HG03159 (cell line): ENCODE measurements at regions not wholly inside any gene's neighbourhood (a gene's known extent, or its start where the extent isn't known, plus 50 kb on each side); places are given as distances from the start of the nearest gene placed in this dataset.
"Not testable (repeated sequence)": the region's sequence is repeated elsewhere in the genome, so short reads cannot be mapped to it uniquely, and the experiment has no call there.

ENCODE experiments used
- ATAC-seq: cut with Tn5 transposase; IDR thresholded peaks from one replicate; pipeline ENCODE4 v1.9.1; 2021; ENCODE audit warnings: mild to moderate bottlenecking, moderate library complexity; ENCODE audit not compliant: unreplicated experiment

DNA sequence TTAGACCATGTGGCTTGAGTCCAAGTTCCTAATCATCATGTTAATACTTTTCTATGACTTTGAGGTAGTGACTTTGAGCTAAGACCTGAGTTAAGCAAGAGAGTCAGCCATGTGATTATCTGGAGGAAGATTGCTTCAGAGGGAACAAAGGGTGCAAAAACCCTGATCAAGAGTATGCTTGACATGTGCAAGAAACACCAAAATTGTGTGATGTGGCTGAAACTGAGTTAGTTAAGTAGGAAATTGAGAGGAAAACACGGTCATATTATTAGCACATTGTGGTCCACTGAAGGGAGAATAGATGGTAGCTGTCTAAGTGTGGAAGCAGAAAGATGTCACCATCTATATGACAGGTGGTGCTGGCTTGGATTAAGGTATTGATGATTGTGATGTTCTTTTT lies 130.4 kb upstream of the MON1B start:
- no peak for ATAC-seq

DNA sequence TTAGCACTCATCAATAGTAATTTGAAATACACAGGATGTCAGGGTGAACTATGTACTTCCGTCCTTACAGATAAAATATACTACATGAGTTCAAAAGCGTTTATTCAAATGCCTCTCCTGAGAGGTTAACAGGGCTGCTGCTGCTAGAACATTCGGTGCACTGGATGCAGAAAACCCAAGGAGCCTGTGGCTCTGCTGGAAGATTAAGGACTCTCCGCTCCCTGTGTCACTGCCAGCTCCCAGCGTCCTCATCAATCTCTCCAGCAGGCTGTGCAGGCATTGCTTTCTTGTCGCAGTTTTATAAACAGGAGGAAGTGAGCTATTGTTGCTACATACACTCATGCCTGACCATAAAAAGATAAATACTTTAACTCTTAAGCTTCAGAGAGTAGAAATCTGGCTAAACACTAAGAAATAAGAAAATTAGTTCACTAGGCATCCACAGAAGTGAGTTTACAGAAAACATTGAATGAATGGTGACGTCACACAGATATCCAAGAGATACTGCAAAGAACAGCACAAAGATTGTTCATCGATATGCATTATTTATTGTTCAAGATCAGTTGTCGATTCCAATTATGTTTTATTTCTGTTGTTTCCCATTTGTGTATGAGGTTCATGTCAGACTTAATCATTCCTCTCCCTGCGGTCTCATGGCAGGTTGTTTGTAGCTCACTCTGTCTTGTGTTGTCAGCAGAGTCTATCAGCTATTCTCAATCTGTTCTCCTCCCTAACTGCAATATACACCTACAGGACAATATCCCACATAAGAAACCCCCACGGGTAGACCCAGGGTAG lies 127.9 kb upstream of the MON1B start:
- no peak for ATAC-seq

DNA sequence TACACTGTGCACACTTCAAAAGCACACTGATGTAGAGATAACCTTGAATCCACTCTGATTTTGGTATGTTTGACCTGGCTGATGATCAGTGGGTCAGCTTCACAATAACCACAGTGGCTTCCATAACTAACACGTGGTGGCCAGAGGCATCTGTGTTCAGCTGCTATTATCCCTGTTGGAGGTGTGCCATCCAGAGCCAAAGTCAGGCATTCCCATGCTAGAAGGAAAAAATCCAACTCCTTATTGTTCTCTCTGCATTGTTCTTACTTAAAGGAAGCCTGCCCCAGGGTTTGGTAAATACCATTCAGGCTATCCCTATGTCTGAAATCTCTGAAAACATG lies 127.3 kb upstream of the MON1B start:
- no peak for ATAC-seq

DNA sequence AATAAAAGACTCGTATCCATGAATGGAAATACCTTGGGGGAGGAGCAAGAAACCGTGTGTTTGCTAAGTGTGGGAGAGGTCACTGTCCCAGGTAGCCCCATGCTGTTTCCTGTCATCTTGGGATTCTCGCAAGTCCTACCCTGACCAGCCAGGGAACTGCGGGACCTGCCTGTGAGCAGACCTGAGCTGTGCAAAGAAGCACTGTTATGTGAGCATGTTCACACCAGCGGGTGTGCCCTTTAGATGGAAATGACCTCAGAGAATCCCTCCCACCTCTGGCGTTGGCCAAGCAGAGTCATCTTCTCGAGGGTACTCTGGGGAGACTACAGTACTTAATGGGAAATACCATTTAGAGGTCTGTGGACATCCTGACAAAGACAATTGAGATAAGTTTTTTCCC lies 127.0 kb upstream of the MON1B start:
- no peak for ATAC-seq

DNA sequence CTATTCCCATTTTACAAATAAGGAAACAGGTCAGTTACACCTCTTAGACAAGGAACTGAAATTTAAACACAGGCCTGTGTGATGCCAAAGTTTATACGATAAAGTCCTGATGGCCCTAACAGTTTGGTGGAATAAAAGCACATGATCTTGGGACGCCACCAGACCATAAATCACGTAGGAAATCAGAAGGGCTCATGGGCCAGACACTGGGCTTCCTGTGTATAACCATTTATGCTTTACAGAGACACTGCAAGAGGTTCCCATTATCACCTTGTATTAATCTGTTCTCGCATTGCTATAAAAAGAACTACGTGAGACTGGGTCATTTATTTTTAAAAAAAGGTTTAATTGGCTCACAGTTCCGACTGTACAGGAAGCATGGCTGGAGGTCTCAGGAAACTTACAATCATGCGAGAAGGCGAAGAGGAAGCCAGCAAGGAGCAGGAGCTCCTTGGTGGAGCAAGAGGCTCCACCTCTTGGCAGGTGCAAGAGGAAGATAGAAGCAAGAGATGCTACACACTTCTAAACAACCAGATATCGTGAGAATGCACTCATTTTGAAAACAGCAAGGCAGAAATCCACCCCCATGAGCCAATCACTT lies 124.0 kb upstream of the MON1B start:
- no peak for ATAC-seq

DNA sequence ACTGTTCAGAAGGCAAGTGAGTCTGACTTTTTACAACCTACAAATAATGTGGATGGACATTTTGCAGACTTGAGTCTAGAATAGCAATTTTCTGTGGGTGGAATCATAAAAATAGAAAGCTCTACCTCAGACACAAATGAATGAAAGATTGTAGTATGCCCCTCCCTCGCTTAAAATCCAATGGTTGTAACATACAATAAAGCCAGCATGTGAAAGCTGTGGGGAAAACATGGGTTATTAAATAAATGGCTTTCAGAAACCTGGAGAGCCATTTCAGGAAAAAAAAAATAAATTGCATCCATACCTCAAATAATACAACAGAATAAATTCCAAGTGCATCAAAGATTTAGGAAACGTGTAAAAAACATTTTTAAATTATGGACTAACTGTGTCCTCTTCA lies 123.1 kb upstream of the MON1B start:
- no peak for ATAC-seq

DNA sequence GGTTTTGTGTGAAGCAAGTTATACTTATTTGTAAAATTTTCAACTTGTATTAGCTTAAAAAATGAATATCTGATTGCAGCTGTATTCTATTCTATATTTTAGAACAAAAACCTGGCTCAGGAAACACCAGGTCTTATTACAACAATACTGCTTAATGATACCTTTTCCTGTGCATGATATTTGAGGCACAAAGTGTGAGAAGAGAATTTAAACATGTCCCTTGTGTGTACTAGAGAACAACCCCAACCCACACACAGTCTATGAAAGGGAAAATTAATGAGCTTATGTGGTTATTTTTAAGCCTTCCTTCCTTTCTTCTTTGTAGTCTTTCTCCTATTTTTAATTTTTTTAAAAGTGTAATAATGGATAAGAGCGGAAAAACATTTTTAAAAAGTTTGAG lies 122.6 kb upstream of the MON1B start:
- no peak for ATAC-seq

DNA sequence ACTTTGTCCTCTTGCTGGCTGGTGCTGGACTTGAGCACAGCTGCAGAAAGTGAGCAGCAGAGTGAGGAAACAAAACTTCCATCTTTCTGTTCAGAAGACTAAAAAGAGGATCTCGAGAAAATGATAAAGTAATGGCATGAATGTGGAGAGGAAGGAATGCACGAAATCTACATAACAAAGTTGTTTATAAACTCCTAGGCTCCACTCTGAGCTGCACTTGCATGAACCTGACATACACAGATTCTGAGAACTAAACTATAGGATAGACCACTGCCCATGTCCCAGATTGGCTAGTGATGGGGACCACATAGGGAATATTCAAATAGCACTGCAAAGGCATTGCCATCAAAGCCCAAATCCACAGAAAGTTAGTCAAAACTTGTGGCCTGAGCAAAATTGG lies 121.1 kb upstream of the MON1B start:
- ATAC-seq: no peak

DNA sequence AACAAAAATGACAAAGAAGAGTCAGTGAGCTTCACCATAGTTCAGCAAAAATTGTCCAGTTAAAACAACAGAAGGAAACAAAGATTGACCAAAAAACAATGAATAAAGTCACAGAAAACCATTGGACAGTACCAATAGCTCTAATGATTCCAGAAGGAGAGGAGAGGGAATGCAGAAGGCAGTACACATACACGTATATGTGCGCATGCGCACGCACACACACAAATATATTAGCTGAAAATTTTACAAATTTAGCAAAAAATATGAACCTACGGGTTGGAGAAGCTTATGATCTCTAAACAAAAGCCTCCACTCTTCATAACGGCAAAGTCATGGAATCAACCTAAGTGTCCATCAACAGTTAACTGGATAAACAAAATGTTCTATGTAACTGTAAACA lies 120.3 kb upstream of the MON1B start:
- ATAC-seq: no peak

DNA sequence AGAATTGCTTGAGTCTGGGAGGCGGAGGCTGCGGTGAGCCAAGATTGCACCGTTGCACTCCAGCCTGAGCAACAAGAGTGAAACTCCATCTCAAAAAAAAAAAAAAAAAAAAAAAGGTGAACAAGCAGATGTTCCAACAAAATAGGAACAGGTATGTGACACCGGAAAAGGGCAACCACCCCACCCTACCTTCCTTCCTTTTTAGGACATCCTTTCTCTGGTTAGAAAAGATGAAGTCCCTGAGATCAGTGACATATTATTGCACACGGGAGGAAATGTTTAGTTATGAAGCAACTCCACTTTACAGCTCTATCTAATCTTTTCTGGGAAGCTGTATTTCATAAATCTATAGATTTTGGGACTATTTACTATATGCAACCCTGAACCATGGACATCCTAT lies 114.2 kb upstream of the MON1B start:
- peak; percentile 54 for ATAC-seq

DNA sequence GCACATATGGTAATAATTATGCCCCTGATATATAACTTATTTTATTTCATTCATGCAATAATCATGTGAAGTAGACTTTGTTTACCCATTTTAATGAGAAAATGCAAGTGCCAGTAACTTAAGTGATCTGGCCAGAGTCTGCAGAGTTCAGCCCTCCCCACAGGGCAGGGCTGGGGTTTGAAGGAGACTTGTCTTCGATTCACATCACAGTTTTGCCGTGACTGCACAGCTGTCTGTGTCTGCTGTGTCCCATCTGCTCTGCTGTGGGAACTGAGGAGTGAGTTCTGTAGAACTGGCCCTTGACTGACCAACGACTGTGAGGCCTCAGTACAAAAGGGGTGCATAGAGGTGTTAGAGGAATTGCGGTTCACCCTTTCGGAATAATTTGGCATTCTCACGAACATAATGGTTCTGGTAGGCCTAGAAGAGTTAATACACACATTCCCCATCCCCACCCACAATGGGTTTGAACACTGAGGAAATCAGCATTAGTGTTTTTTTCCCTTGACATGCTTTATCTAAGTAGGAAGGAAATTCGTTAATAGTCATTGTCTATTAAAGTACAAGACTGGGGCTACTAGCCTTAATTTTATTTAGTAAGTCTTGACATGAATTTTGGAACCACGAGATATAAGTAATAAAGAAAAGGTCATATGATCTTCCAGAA lies 113.6 kb upstream of the MON1B start:
- peak; percentile 23 for ATAC-seq

DNA sequence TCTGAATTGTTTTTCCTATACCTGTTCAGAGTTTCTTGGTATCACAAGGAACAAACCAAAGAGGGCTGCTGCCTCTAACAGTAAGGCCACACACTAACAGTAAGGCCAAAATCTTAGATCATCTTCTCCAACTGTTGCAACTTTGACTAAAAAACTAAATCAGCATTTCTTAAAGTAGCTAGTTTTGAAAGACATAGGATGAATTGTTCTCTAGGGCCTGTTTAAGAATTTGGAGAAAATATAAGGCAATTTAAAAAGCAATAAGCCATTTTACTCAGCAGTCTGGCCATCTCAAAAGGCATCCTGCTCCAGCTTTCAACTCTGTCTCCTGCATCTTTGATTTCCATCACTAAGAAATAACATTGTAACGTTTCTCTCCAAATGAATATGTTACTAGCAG lies 105.0 kb upstream of the MON1B start:
- ATAC-seq: no peak

DNA sequence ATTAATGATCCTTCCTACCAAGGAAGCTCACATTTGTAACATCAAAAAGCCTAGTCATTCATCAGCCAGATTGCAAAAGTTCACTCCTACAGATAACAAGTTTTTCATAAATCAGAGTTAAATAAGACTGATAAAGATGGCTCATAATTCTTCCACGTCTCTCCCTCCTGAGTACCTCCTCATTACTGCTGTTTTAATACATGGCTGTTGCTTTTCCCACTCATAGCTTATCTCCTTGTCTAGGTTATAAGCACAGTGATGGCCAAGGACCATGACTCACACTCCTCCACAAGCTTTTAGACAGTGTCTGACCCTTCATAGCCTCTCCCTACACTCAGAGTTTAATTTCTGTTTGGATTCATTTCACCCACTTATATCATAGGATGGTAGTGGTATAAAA lies 100.9 kb upstream of the MON1B start:
- no peak for ATAC-seq

DNA sequence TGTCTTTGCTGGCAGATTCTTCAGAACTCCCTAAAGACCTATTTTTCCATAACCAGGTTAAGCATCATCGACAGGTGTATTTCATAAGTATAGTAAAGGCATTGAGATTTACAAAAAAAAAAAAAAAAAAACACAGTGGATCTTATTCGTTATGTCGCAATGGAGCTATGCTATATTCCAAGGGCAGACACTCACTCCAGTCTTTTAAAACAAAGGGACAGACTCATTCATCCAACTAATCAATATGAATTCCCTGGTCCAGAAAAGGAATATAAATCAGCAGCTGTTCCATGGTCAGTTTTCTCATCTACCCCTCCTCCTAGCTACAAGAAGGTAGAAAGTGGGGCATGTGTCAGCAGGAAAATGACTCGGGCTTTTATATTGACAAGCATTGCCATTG lies 97.7 kb upstream of the MON1B start:
- no peak for ATAC-seq

DNA sequence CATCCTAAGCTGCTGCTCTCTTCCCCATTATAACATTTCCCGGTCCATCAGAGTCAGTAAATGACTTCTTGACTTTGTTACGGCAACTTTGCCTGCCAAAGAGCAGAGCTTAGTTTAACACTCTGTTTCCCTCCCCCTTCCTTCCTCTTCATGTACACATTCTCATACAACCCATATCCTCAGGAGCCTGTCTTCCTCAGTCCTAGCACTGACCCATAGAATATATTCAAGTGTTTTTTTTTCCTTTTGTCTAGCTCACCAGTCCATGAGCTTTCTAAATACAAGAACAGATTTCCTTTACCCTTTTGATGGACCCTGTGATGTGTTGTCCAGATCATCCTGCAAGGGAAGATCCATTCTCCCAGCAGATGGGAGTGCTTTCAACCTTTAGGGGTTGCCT lies 97.0 kb upstream of the MON1B start:
- ATAC-seq: no peak

DNA sequence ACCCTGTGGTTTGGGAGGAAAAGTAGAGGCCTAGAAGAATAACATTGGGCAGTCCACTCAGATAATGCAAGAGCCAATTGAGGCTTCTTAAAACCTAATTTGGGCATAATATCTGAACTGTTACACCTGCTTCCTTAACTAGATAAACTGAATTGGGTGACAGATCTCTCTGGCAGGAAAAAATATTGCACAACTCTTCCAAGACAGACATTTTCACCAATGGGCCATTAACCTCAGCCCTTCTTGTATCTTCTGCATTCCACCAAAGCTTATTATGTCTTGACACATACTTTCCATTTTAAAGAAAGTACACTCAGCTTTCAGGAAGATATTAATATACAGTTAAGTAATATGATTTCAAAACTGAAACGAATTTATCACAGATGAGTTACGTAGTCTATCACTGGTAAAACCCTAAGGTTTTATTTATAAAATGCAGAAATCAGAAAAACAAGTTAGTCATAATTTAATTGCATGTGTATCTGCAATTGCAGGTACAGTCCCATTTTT lies 79.9 kb upstream of the MON1B start:
- no peak for ATAC-seq

DNA sequence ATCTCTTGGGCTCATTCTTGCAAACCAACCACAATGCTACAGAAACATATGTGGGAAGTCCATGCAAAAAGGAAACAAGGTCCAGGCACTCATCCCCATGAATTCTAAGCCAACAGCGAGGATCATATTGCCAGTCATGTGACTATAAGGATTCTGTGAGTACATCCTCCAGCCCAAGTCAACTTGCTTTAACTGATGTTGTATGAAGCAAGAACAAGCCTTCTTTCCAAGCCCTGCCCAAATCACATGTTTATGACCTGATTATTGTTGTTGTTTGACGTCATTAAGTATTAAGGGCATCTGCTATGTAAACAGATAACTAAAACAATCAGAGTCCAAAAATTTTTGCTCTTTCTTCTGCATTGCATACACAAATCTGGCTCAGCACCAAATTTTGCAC lies 78.2 kb upstream of the MON1B start:
- no peak for ATAC-seq

DNA sequence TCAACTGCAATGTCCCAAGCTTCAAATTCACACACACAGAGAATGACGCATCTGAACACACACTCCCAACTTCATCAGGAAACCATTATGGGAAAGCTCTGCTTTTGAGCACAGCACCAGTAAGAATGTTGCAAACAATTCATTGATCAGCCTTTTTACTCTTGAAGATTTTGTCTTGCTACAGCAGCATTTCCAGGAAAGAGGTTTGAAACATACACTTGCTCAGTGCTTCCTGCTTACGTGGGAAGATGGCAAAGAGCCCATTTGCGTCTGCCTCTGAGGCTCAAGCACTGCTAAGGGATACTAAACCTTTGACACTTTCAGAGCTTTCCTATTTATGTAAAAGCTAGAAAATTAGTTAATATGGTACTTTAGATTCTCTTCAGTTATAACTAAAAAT lies 77.2 kb upstream of the MON1B start:
- no peak for ATAC-seq

DNA sequence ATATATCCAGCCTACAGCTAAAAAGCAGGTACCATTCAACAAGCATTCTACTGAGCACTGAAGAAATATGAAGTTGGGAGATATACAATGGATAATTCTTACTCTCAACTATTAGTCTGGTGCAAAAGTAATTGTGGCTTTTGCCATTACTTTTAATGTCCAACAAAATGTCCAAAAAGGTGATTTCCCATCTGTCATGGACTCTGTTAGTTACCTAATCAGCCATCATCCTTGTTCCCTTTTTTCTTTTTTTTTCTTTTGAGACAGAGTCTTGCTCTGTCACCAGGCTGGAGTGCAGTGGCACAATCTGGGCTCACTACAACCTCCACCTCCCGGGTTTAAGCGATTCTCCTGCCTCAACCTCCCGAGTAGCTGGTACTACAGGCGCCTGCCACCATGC lies 76.6 kb upstream of the MON1B start:
- not testable (repeated sequence) for ATAC-seq

DNA sequence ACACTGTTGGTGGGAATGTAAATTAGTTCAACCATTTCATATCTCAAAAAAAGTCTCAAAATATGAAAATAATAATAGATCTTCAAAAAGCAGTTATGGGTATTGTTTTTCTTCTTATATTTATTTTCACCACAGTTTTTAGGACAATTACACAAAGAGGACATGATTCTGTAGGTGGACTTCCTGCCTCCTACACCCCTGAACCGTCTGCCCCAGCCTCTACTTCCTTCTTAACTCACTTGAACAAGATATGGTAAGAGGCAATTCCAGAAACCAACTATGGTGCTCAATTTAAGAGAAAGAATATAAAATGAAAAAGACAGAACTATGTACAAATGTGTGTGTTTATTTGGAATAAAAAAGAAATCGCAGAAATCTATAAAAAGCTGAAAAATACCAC lies 74.1 kb upstream of the MON1B start:
- ATAC-seq: no peak

DNA sequence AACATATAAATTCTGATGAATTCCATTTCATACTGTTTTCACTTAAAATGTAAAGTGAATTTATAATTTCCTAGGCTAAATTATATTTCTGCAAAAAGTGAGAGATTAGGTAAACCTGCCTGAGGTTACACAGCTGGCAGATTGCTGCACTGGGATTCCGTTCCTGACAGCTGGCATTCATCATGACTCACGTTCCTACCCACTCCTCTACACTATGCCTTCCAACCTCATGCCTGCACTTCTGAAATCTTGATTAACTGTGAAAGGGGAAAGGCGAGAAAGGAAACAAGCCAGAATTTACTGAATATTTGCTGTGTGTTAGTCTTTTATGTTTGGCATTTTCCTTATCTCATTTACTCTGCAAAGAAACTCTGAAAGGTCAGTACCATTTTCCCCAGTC lies 73.3 kb upstream of the MON1B start:
- ATAC-seq: no peak

DNA sequence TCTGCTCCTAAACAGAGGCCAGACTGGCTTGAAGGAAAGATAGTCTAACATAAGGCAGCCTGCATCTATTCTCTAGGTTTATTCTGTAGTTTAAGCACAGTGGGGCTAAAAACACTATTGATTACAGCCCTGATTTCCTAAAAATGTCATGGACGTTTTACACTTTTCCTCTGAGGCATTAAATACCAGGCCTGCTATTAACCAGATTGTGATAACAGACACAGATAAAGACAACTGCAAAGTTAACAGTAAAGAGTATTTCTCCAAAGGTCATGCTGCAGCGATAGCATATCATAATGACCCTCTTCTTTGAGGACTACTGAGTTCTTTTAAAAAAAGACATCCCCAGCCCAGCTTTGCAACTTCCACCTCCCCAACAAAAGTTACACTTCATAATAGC lies 59.6 kb upstream of the MON1B start:
- no peak for ATAC-seq
